ENCODE measurements at regions not wholly inside any gene's neighbourhood (a gene's known extent, or its start where the extent isn't known, plus 50 kb on each side); places are given as distances from the start of the nearest gene placed in this dataset.

DNA sequence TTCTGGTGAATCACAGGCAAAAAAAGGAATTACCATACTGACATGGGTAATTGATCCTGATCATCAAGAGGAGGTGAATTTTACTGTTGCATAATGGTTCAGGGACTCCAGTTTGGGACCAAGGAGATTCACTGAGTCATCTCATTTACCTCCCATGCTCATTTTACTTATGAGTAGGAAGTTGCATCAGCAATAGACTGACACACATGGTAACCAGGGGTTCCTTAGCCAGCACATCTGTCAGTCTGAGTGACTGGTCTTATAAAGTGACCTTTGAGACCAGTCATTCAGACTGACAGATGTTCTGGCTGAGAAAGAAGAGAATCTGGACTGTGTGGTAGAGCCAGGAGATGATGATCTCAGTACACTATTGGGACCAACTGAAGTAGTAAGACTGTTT lies 384.6 kb upstream of the CD180 start:
- H3K27me3 ChIP-seq (ENCODE audit: control insufficient read depth, insufficient read depth, low read length): no peaks in the 10 kb centered on the region
- no peaks in the 10 kb centered on the region for H3K9me3 ChIP-seq (ENCODE audit: control insufficient read depth, insufficient read depth, low read length)
- no peaks in the 10 kb centered on the region for H3K4me1 ChIP-seq (ENCODE audit: control insufficient read depth, insufficient read depth, low read length)
- H3K36me3 ChIP-seq (ENCODE audit: control insufficient read depth, insufficient read depth, low read length): no peaks in the 10 kb centered on the region
- H3K27ac ChIP-seq (ENCODE audit: low read depth, low read length): no peak overlapping the region
- no peak overlapping the region for H3K4me3 ChIP-seq (ENCODE audit: low read depth, low read length)
- peak in 1 of 6 donors; percentile 26 for DNase-seq (ENCODE audit: low read depth in 4 of 6, low spot score in 6 of 6)

DNA sequence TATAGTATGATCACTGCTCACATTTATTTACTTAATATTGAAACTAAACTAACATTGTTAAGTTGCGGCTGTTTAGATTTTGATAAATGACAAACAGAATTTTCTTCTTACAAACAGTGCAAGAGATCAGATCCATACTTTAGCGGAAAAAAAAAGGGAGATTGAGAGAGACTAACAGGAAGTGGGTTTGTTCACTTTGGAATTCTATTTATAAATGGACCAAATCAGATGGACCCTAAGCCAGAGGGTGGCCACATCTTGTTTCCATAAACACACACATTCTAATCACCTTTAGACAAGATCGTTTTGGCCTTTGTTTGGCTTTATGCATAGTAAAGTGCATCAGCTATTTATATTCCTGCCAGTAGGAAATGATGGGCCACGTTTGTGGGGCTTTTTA lies 381.4 kb upstream of the CD180 start:
- no peaks in the 10 kb centered on the region for H3K27me3 ChIP-seq (ENCODE audit: control insufficient read depth, insufficient read depth, low read length)
- no CpG with 5 or more reads among the region's 4 CpGs for WGBS (ENCODE audit: insufficient coverage)
- no peak overlapping the region for H3K27ac ChIP-seq (ENCODE audit: low read depth, low read length)
- DNase-seq (ENCODE audit: low read depth in 4 of 6, low spot score in 6 of 6): no peak
- no peaks in the 10 kb centered on the region for H3K9me3 ChIP-seq (ENCODE audit: control insufficient read depth, insufficient read depth, low read length)
- H3K36me3 ChIP-seq (ENCODE audit: control insufficient read depth, insufficient read depth, low read length): no peaks in the 10 kb centered on the region
- H3K4me1 ChIP-seq (ENCODE audit: control insufficient read depth, insufficient read depth, low read length): no peaks in the 10 kb centered on the region
- H3K4me3 ChIP-seq (ENCODE audit: low read depth, low read length): no peak overlapping the region

DNA sequence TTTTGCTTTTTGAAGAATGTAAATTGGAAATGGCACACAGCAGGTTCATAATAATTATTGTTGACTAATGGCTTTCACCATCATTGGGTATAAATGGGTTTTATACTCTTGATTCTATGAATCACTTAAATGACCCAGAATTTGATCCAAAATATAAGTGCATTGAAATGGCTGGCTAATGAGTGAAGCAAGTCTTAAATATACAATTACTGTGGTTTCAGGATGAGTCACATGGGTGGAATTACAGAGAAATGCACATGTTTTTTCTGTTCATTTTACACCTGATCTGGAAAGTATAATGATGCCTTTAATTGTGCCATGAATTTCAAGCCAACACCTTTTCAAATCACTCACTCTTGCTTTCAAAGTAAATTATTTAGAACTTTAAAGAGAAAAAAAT lies 380.8 kb upstream of the CD180 start:
- Histone ChIP-seq H3K4me1 (ENCODE audit: control insufficient read depth, insufficient read depth, low read length) (no peaks in the 10 kb centered on the region), H3K9me3 (ENCODE audit: control insufficient read depth, insufficient read depth, low read length) (no peaks in the 10 kb centered on the region), H3K27me3 (ENCODE audit: control insufficient read depth, insufficient read depth, low read length) (no peaks in the 10 kb centered on the region), H3K27ac (ENCODE audit: low read depth, low read length) (no peak overlapping the region), H3K4me3 (ENCODE audit: low read depth, low read length) (no peak overlapping the region), H3K36me3 (ENCODE audit: control insufficient read depth, insufficient read depth, low read length) (no peaks in the 10 kb centered on the region)
- DNase-seq (ENCODE audit: low read depth in 4 of 6, low spot score in 6 of 6): peak in 1 of 6 donors; percentile 21

DNA sequence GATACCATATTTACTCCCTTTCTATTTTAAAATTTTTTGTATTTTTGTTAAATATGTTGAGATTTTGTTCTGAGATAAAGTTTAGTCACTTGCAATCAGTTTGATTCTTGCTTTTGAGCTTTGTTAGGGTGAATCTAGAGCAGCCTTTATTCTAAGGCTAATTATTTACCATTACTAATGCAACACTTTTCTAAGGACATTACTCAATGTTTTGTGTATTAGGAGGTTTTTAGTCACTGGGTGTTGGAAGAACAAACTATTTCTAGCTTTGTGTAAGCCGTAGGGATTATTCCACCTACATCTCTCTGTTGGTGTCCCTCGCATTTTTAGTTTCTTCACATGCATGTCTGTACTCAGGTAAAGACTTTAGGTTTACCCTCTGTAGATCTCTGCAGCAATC lies 379.5 kb upstream of the CD180 start:
- no peak overlapping the region for H3K27ac ChIP-seq (ENCODE audit: low read depth, low read length)
- H3K36me3 ChIP-seq (ENCODE audit: control insufficient read depth, insufficient read depth, low read length): no peaks in the 10 kb centered on the region
- H3K27me3 ChIP-seq (ENCODE audit: control insufficient read depth, insufficient read depth, low read length): no peaks in the 10 kb centered on the region
- no CpG with 5 or more reads among the region's 2 CpGs for WGBS (ENCODE audit: insufficient coverage)
- H3K4me1 ChIP-seq (ENCODE audit: control insufficient read depth, insufficient read depth, low read length): no peaks in the 10 kb centered on the region
- H3K9me3 ChIP-seq (ENCODE audit: control insufficient read depth, insufficient read depth, low read length): no peaks in the 10 kb centered on the region
- H3K4me3 ChIP-seq (ENCODE audit: low read depth, low read length): no peak overlapping the region
- no peak for DNase-seq (ENCODE audit: low read depth in 4 of 6, low spot score in 6 of 6)

DNA sequence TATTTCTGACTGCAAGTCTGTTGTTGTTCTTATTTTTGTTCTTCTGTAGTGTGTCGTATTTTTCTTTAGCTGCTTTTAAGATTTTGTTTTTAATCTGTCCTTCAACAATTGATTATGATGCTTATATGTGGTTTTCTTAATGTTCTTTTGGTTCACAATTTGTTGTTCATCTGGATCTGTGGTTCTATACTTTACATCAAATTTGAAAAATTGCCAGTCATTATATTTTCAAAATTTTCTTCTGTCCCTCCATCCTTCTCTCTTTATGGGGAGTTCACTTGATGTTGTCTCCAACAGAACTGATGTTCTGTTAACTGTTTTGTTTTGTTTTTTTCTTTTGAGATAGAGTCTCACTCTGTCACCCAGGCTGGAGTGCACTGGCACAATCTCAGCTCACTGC lies 378.5 kb upstream of the CD180 start:
- H3K27me3 ChIP-seq (ENCODE audit: control insufficient read depth, insufficient read depth, low read length): no peaks in the 10 kb centered on the region
- H3K4me1 ChIP-seq (ENCODE audit: control insufficient read depth, insufficient read depth, low read length): no peaks in the 10 kb centered on the region
- H3K4me3 ChIP-seq (ENCODE audit: low read depth, low read length): no peak overlapping the region
- H3K9me3 ChIP-seq (ENCODE audit: control insufficient read depth, insufficient read depth, low read length): no peaks in the 10 kb centered on the region
- no peak overlapping the region for H3K27ac ChIP-seq (ENCODE audit: low read depth, low read length)
- no CpG with 5 or more reads among the region's 1 CpG for WGBS (ENCODE audit: insufficient coverage)
- no peaks in the 10 kb centered on the region for H3K36me3 ChIP-seq (ENCODE audit: control insufficient read depth, insufficient read depth, low read length)
- DNase-seq (ENCODE audit: low read depth in 4 of 6, low spot score in 6 of 6): no peak

DNA sequence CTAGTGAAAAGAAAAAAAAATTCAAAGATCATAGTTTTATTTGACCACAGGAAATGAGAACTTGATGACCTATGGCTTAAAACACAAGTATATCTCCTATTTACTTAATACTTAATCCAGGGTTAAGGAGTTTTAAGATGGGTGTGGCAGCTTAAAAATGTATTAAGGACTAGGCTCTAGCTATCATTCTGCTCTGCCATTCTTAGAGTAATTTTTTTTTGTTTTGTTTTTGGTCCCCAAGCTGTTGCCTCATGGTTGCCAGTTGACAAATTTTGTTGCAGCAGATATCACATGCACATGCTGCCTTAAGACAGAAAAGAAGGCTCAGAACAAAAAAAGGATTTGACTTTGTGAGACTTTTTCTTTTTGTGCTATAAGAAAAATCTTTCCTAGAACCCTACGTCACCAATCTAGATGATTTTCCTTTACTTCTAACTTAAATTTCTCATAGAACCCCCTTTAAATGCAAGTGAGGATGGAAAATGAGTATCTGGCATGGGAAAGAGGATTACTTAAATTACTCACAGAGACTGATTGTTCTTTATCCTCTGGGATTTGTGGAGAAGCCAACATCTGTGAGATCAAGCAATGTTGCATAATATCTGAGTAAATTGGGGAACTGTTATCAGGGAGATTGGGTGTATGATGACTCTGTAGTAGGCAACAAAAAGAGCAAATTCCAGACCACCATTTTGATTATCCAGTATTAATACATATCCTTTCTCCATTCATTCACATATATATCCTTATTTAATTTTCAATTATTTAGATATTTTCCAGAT lies 364.7 kb upstream of the CD180 start:
- Histone ChIP-seq H3K36me3 (ENCODE audit: control insufficient read depth, insufficient read depth, low read length) (no peaks in the 10 kb centered on the region), H3K27ac (ENCODE audit: low read depth, low read length) (no peak overlapping the region), H3K9me3 (ENCODE audit: control insufficient read depth, insufficient read depth, low read length) (peaks cover 5% of the 10 kb centered on the region), H3K4me1 (ENCODE audit: control insufficient read depth, insufficient read depth, low read length) (no peaks in the 10 kb centered on the region), H3K27me3 (ENCODE audit: control insufficient read depth, insufficient read depth, low read length) (no peaks in the 10 kb centered on the region), H3K4me3 (ENCODE audit: low read depth, low read length) (no peak overlapping the region)
- no CpG with 5 or more reads among the region's 1 CpG for WGBS (ENCODE audit: insufficient coverage)
- DNase-seq (ENCODE audit: low read depth in 4 of 6, low spot score in 6 of 6): no peak

DNA sequence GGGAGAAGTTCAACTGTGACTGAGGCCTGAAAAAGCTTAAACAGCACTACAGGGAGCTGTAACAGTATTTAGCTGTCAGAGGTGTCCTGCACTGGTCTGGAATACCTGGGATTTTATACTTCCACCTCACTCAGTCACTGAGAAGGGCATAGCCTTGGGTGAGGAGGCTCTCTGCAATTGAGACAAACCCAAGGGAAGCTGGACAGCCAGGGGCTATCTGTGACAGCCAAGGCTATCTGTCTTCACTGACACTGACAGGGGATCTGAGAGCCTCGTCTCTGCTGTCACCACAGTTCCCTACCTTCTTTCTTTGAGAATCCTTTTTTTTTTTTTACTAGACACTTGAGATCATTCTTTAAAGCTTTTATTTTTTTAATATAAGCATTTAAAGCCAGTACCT lies 356.2 kb upstream of the CD180 start:
- no peaks in the 10 kb centered on the region for H3K4me1 ChIP-seq (ENCODE audit: control insufficient read depth, insufficient read depth, low read length)
- no peaks in the 10 kb centered on the region for H3K36me3 ChIP-seq (ENCODE audit: control insufficient read depth, insufficient read depth, low read length)
- no peaks in the 10 kb centered on the region for H3K27me3 ChIP-seq (ENCODE audit: control insufficient read depth, insufficient read depth, low read length)
- H3K9me3 ChIP-seq (ENCODE audit: control insufficient read depth, insufficient read depth, low read length): no peaks in the 10 kb centered on the region
- 80% methylated on average over 1 of the region's 1 CpG for WGBS (ENCODE audit: insufficient coverage)
- no peak overlapping the region for H3K27ac ChIP-seq (ENCODE audit: low read depth, low read length)
- DNase-seq (ENCODE audit: low read depth in 4 of 6, low spot score in 6 of 6): peak in 1 of 6 donors; percentile 15
- H3K4me3 ChIP-seq (ENCODE audit: low read depth, low read length): no peak overlapping the region

DNA sequence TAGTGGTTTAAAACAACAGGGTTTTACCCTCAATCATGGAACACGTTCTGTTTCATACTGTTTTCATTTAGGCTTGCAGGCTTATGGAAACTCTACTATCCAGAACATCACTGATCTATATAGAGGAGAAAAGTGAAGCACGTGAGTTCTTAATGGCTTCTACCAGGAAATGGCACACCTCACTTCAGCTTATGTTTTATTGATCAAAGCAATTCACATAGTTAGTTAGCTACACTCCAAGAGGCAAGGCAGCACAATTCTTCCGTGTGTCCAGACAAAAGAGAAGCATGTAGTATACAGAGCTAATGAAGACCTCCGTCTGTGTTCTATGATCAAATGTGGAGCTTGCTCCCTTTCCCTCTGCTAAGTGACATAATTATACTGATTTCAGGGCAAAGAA lies 353.3 kb upstream of the CD180 start:
- no peaks in the 10 kb centered on the region for H3K36me3 ChIP-seq (ENCODE audit: control insufficient read depth, insufficient read depth, low read length)
- H3K4me1 ChIP-seq (ENCODE audit: control insufficient read depth, insufficient read depth, low read length): no peaks in the 10 kb centered on the region
- H3K27ac ChIP-seq (ENCODE audit: low read depth, low read length): no peak overlapping the region
- H3K4me3 ChIP-seq (ENCODE audit: low read depth, low read length): no peak overlapping the region
- no peaks in the 10 kb centered on the region for H3K9me3 ChIP-seq (ENCODE audit: control insufficient read depth, insufficient read depth, low read length)
- H3K27me3 ChIP-seq (ENCODE audit: control insufficient read depth, insufficient read depth, low read length): no peaks in the 10 kb centered on the region
- no peak for DNase-seq (ENCODE audit: low read depth in 4 of 6, low spot score in 6 of 6)
- WGBS (ENCODE audit: insufficient coverage): no CpG with 5 or more reads among the region's 4 CpGs

DNA sequence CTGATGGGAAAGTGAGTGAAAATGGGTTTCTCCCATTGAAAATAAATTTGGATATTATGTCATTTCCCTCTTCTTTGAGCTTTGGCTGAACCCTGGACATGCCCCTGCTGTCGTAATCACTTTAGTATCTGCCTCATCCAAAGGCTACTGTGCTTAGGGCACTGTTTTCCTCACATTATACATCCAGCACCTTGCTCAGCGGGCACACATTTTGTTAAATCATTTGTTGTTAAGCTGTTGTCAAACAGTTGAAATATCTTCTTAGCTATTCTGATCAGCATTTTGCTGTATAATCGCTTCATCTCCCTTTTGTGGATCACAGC lies 352.7 kb upstream of the CD180 start:
- Histone ChIP-seq H3K9me3 (ENCODE audit: control insufficient read depth, insufficient read depth, low read length) (no peaks in the 10 kb centered on the region), H3K27ac (ENCODE audit: low read depth, low read length) (no peak overlapping the region), H3K4me3 (ENCODE audit: low read depth, low read length) (no peak overlapping the region), H3K27me3 (ENCODE audit: control insufficient read depth, insufficient read depth, low read length) (no peaks in the 10 kb centered on the region), H3K4me1 (ENCODE audit: control insufficient read depth, insufficient read depth, low read length) (no peaks in the 10 kb centered on the region), H3K36me3 (ENCODE audit: control insufficient read depth, insufficient read depth, low read length) (no peaks in the 10 kb centered on the region)
- DNase-seq (ENCODE audit: low read depth in 4 of 6, low spot score in 6 of 6): peak in 1 of 6 donors; percentile 18
- no CpG with 5 or more reads among the region's 3 CpGs for WGBS (ENCODE audit: insufficient coverage)

DNA sequence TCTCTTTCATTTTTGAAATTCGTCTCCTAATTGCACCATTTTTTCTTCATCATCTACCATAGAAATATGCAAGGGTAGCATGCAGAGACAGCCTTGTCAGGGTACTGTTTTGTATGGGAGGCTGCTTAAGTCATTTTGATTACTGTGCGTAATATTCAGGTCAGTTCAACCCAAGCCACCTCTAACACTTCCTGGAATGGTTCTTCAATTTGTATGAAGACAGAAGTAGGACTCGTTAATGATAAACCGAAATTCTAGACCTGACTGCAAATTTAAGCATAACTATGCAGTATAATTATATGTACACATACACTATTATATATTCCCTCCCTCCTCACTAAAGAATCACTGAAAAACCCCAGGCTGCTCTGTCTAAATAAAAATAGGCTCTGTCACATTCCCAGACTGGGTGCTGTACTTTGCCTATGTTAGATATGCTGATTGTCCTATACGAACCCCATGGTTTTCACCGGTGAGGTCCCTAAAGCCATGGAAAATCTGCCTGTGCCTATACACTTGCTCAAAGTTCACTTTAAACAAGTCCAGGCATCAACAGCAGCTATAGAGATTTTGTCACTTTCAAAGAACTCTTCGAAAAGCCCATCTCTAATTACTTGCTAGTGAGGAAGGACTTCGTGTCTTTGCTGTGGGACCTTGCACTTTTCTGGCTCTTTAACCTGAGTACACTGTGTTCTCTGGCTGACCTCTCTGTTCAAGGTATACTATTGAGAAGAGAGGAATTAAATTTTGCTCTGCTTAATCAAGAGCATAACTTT lies 352.1 kb upstream of the CD180 start:
- WGBS (ENCODE audit: insufficient coverage): 83% methylated on average over 4 of the region's 8 CpGs
- Histone ChIP-seq H3K36me3 (ENCODE audit: control insufficient read depth, insufficient read depth, low read length) (no peaks in the 10 kb centered on the region), H3K4me1 (ENCODE audit: control insufficient read depth, insufficient read depth, low read length) (no peaks in the 10 kb centered on the region), H3K9me3 (ENCODE audit: control insufficient read depth, insufficient read depth, low read length) (no peaks in the 10 kb centered on the region), H3K4me3 (ENCODE audit: low read depth, low read length) (no peak overlapping the region), H3K27ac (ENCODE audit: low read depth, low read length) (no peak overlapping the region), H3K27me3 (ENCODE audit: control insufficient read depth, insufficient read depth, low read length) (no peaks in the 10 kb centered on the region)
- DNase-seq (ENCODE audit: low read depth in 4 of 6, low spot score in 6 of 6): no peak

Measured in spinal cord (tissue), 9 donors.